GM12878 (cell line): ENCODE measurements at regions not wholly inside any gene's neighbourhood (a gene's known extent, or its start where the extent isn't known, plus 50 kb on each side); places are given as distances from the start of the nearest gene placed in this dataset.

Experiments used
- ATAC-seq: fragments of 200-7000 bp; cut with Tn5 transposase; 3 replicates; pipeline ENCODE4 v1.9.1; 2020; ENCODE audit warnings: mild to moderate bottlenecking, moderate library complexity
- BruUV-seq: library from RNA; stranded (reverse); fragments of 400-500 nt; replicated peaks from 2 replicates; lab custom pipeline; 2021; lab: Mats Ljungman, UMichigan
- CTCF ChIA-PET: fragments of 300-600 bp; sonication (Branson Sonifier 250); formaldehyde crosslinking; extraction: SDS; loops from one replicate; lab custom pipeline; 2021; ENCODE audit warnings: inconsistent platforms; lab: Yijun Ruan, JAX
- POLR2A ChIA-PET: fragments of 350-600 bp; formaldehyde crosslinking; extraction: SDS; loops from one replicate; lab custom pipeline; 2021; ENCODE audit warnings: inconsistent platforms; lab: Charles Lee
- RAD21 ChIA-PET: fragments of 300-600 bp; sonication (Branson Sonifier 250); formaldehyde crosslinking; loops from one replicate; lab custom pipeline; 2023; ENCODE audit warnings: antibody characterized with exemption; ENCODE audit not compliant: unreplicated experiment; lab: Charles Lee
- SMC1A ChIA-PET: fragments of 300-600 bp; sonication (Branson Sonifier 250); formaldehyde crosslinking; loops from one replicate; lab custom pipeline; 2023; ENCODE audit not compliant: unreplicated experiment, uncharacterized antibody; lab: Charles Lee
- DNase-seq: peaks from one replicate; pipeline ENCODE4 v3.0.0-alpha.2; 2011; ENCODE audit warnings: low read depth, low spot score
- FAIRE-seq: peaks from 3 replicates; lab custom pipeline; 2011; peaks lifted over from hg19 to GRCh38; lab: Jason Lieb, UNC
- H2AFZ ChIP-seq: 2 replicates; pipeline ENCODE4 v1.6.0; 2011; ENCODE audit warnings: low read depth, low read length, control low read depth; ENCODE audit not compliant: control insufficient read depth
- H3K27ac ChIP-seq: 2 replicates; pipeline ENCODE4 v1.5.1; 2011; ENCODE audit warnings: control low read depth; ENCODE audit not compliant: control insufficient read depth, insufficient read depth
- H3K27me3 ChIP-seq, 2 experiments: replicated peaks in 1 of 2; 2 replicates each; pipeline versions ENCODE4 v1.6.0 to v1.6.1; 2011; ENCODE audit warnings: low read length in 1 of 2; ENCODE audit not compliant: control insufficient read depth in 2 of 2, insufficient read depth in 2 of 2
- H3K36me3 ChIP-seq, 2 experiments: 2 replicates each; pipeline ENCODE4 v1.5.1; 2011; ENCODE audit warnings: low read length in 1 of 2; ENCODE audit not compliant: control insufficient read depth in 2 of 2, insufficient read depth in 2 of 2
- H3K4me1 ChIP-seq: 2 replicates; pipeline ENCODE4 v1.6.1; 2011; ENCODE audit warnings: mild to moderate bottlenecking, low read length, moderate library complexity, mixed read lengths; ENCODE audit not compliant: control insufficient read depth, insufficient read depth
- H3K4me2 ChIP-seq: 2 replicates; pipeline ENCODE4 v1.6.0; 2011; ENCODE audit warnings: control low read depth; ENCODE audit not compliant: control insufficient read depth, insufficient read depth
- H3K4me3 ChIP-seq: fragments of 200-600 bp; sonication (generic); 2 replicates; pipeline ENCODE4 v1.5.1; 2016
- H3K79me2 ChIP-seq: 2 replicates; pipeline ENCODE4 v1.6.0; 2011; ENCODE audit warnings: low read length; ENCODE audit not compliant: control insufficient read depth, insufficient read depth
- H3K9ac ChIP-seq: 2 replicates; pipeline ENCODE4 v1.8.0; 2011; ENCODE audit warnings: low read length, control low read depth, mixed read lengths; ENCODE audit not compliant: control insufficient read depth, insufficient read depth
- H3K9me3 ChIP-seq: replicated peaks from 3 replicates; pipeline ENCODE4 v1.5.1; 2011; ENCODE audit warnings: mild to moderate bottlenecking, low read length; ENCODE audit not compliant: control insufficient read depth, insufficient read depth
- H4K20me1 ChIP-seq: 2 replicates; pipeline ENCODE4 v1.6.0; 2011; ENCODE audit not compliant: control insufficient read depth, insufficient read depth
- FOXK2 ChIP-seq: fragments of 450-650 bp; IDR thresholded peaks from 2 replicates; pipeline ENCODE4 v1.6.1; 2017; ENCODE audit warnings: mild to moderate bottlenecking, moderate library complexity
- HDAC2 ChIP-seq: fragments of 200-600 bp; sonication (generic); IDR thresholded peaks from 2 replicates; pipeline ENCODE4 v1.6.1; 2017
- HDAC6 ChIP-seq: fragments of 200-600 bp; sonication (generic); IDR thresholded peaks from one replicate; pipeline ENCODE4 v1.8.0; 2017; ENCODE audit warnings: antibody characterized with exemption; ENCODE audit not compliant: unreplicated experiment
- MTA3 ChIP-seq: IDR thresholded peaks from 2 replicates; pipeline ENCODE4 v1.6.1; 2012; ENCODE audit warnings: low read length, inconsistent platforms, borderline replicate concordance
- NR2F1 ChIP-seq: fragments of 450-650 bp; conservative IDR thresholded peaks from 2 replicates; pipeline ENCODE4 v1.6.1; 2017; ENCODE audit warnings: mild to moderate bottlenecking
- POLR2AphosphoS2 ChIP-seq: IDR thresholded peaks from 2 replicates; pipeline ENCODE4 v1.6.1; 2011; ENCODE audit warnings: low read depth, mild to moderate bottlenecking, low read length, improper control_type of control experiment, moderate library complexity
- RCOR1 ChIP-seq: conservative IDR thresholded peaks from 2 replicates; pipeline ENCODE4 v1.6.1; 2012; ENCODE audit warnings: low read depth, low read length, improper control_type of control experiment
- ZNF207 ChIP-seq: fragments of 450-650 bp; IDR thresholded peaks from 2 replicates; pipeline ENCODE4 v1.6.1; 2014; ENCODE audit warnings: antibody characterized with exemption, mild to moderate bottlenecking, borderline replicate concordance
- ZNF217 ChIP-seq: fragments of 450-650 bp; IDR thresholded peaks from 2 replicates; pipeline ENCODE4 v1.6.1; 2017; ENCODE audit warnings: antibody characterized with exemption, mild to moderate bottlenecking
- WGBS: methylation state at CpG from one replicate; pipeline ENCODE4 v1.1.6; 2016; ENCODE audit warnings: low lambda C conversion rate; ENCODE audit not compliant: insufficient replicate concordance, insufficient coverage; ENCODE audit errors: missing lambda C conversion rate; 5-methylcytosine and 5-hydroxymethylcytosine counted together
- in situ Hi-C: fragments of 300-500 bp; cut with MboI; formaldehyde crosslinking; loops from 9 replicates; pipeline ENCODE4 v1.14.3; 2018; ENCODE audit warnings: mixed read lengths
- intact Hi-C: fragments of 100-400 bp; cut with micrococcal nuclease; formaldehyde crosslinking; loops from one replicate; pipeline ENCODE4 v1.14.2; 2022; ENCODE audit not compliant: unreplicated experiment
- TF ChIP-seq, protein P1 (sequence below): IDR thresholded peaks from 2 replicates; pipeline ENCODE4 v1.6.1; 2012; ENCODE audit warnings: low read depth, low read length, improper control_type of control experiment
- TF ChIP-seq, protein P2 (sequence below): fragments of 450-650 bp; IDR thresholded peaks from 2 replicates; pipeline ENCODE4 v1.6.1; 2017; ENCODE audit warnings: low read depth, mild to moderate bottlenecking, moderate library complexity

DNA sequence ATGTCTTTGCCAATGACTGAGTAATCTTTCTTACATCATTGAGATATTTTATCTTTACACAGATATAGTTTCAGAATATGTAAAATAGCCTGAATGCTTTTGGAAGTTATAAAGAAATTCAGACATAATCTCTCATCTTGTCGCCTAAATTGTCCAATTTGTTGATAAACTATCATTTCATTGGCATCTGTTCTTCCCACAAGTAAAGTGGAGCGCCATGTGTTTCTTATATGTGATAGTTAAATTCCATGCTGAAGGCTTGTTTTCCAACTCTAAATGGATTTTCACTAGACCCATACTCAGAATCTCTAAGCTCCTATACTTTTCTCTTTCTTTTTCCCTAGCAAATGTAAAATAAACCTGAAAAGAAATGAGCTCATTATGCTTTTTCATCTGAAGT is 640.1 kb upstream of the MBL2 start:
- BruUV-seq, result no TSS peak
- CTCF ChIA-PET, result interaction anchor here (2.0 kb wide), 1 partner anchor 14 kb away, joined by 5 read pairs; no protein-coding TSS in a partner anchor
- FAIRE-seq, result no peak
- intact Hi-C loops, result no loop called here
- H3K27me3 ChIP-seq, result no peaks in the 10 kb centered on the region
- no peaks in the 10 kb centered on the region for H3K9me3 ChIP-seq
- no peak overlapping the region for H3K4me3 ChIP-seq
- no peak overlapping the region for H3K27ac ChIP-seq
- no peaks in the 10 kb centered on the region for H3K4me1 ChIP-seq
- RAD21 ChIA-PET, result no interaction called here
- H3K4me2 ChIP-seq, result no peak overlapping the region
- DNase-seq, result no peak
- POLR2A ChIA-PET, result no interaction called here
- SMC1A ChIA-PET, result interaction anchor here (1.0 to 1.3 kb wide), 3 partner anchors 9 to 30 kb away, joined by 3 to 6 read pairs (median 3); no protein-coding TSS in a partner anchor
- WGBS, result 0% methylated on average over 2 of the region's 2 CpGs
- in situ Hi-C loops, result no loop called here
- H4K20me1 ChIP-seq, result no peaks in the 10 kb centered on the region
- no peak overlapping the region for H2AFZ ChIP-seq
- H3K36me3 ChIP-seq, result no peaks in the 10 kb centered on the region
- TF ChIP-seq ZNF207, result no peak
- TF ChIP-seq, protein P1, sequence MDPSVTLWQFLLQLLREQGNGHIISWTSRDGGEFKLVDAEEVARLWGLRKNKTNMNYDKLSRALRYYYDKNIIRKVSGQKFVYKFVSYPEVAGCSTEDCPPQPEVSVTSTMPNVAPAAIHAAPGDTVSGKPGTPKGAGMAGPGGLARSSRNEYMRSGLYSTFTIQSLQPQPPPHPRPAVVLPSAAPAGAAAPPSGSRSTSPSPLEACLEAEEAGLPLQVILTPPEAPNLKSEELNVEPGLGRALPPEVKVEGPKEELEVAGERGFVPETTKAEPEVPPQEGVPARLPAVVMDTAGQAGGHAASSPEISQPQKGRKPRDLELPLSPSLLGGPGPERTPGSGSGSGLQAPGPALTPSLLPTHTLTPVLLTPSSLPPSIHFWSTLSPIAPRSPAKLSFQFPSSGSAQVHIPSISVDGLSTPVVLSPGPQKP, result no peak
- TF ChIP-seq POLR2AphosphoS2, result no peak
- no peak for TF ChIP-seq MTA3
- TF ChIP-seq HDAC6, result no peak
- TF ChIP-seq RCOR1, result no peak
- TF ChIP-seq, protein P2, sequence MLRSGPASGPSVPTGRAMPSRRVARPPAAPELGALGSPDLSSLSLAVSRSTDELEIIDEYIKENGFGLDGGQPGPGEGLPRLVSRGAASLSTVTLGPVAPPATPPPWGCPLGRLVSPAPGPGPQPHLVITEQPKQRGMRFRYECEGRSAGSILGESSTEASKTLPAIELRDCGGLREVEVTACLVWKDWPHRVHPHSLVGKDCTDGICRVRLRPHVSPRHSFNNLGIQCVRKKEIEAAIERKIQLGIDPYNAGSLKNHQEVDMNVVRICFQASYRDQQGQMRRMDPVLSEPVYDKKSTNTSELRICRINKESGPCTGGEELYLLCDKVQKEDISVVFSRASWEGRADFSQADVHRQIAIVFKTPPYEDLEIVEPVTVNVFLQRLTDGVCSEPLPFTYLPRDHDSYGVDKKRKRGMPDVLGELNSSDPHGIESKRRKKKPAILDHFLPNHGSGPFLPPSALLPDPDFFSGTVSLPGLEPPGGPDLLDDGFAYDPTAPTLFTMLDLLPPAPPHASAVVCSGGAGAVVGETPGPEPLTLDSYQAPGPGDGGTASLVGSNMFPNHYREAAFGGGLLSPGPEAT, result no peak
- no peak for TF ChIP-seq HDAC2
- no peak for TF ChIP-seq ZNF217
- no peak for TF ChIP-seq NR2F1
- TF ChIP-seq FOXK2, result no peak
- no peaks in the 10 kb centered on the region for H3K79me2 ChIP-seq
- no peak overlapping the region for H3K9ac ChIP-seq
- no peak for ATAC-seq
